ENCODE measurements at regions not wholly inside any gene's neighbourhood (a gene's known extent, or its start where the extent isn't known, plus 50 kb on each side); places are given as distances from the start of the nearest gene placed in this dataset.

DNA sequence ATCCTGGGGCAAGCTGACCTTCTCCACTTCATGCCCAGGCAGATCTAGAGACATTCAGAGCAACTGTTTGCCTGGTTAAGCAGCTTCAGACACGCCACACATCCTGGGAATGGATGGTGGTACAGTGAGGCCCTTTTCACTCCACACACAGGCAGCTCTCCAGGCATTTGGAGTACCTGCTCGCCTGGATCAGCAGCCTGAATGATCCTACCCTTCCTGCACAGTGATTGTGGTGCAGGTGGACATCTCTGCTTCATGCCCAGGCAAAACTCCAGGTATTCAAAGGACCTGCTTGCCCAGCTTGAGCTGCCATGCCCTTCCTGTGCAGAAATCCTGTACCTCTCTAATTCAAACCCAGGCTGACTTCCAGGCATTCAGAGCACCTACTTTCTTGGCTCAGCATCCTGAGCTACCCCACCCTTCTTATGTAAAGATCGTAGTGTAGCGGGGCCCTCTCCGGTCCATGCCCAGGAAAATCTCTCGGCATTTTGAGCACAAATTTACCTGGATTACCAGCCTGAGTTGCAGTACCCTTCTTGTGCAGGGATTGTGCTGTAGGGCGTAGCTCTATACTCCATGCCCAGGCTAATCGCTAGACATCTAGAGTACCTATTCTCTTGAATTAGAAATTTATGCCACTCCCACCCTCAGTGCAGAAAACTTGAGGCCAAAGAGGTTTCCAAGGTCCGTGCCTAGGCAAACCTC is 972.8 kb downstream of the ANKRD7 start:
- no peak for TF ChIP-seq CTCF (conservative IDR thresholded peaks at IDR 0.05; ENCODE audit: low read depth, low read length)
- no peak overlapping the region for H3K4me3 ChIP-seq (ENCODE audit: low read depth, low read length)
- no peak for DNase-seq (ENCODE audit: low read depth)

GRCh38 chr7:119197877-119198527 is 973.5 kb downstream of the ANKRD7 start:
- peak; percentile 75 for TF ChIP-seq CTCF (conservative IDR thresholded peaks at IDR 0.05; ENCODE audit: low read depth, low read length)
- no peak overlapping the region for H3K4me3 ChIP-seq (ENCODE audit: low read depth, low read length)
- DNase-seq (ENCODE audit: low read depth): peak; percentile 63

- TF ChIP-seq CTCF (conservative IDR thresholded peaks at IDR 0.05; ENCODE audit: low read depth, low read length): no peak
- H3K4me3 ChIP-seq (ENCODE audit: low read depth, low read length): no peak overlapping the region
- no peak for DNase-seq (ENCODE audit: low read depth)
Observed at GRCh38 chr7:119219663-119220062, 995.2 kb downstream of the ANKRD7 start.

DNA sequence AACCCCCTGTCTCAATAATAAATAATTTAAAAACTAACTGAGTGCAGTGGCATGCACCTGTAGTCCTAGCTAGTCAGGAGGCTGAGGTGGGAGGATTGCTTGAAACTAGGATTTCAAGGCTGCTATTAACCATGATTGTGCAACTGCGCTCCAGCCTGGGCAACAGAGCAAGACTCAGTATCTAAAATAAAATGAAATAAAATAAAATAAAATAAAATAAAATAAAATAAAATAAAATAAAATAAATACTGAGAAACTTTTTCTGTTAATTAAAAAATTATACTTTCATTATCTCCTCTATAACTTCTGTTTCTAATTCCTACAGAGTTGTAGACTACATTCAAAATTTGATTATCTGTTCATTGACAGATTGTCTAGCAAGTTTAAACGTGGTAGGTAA is 999.4 kb downstream of the ANKRD7 start:
- no peak for DNase-seq (ENCODE audit: low read depth)
- TF ChIP-seq CTCF (conservative IDR thresholded peaks at IDR 0.05; ENCODE audit: low read depth, low read length): no peak
- H3K4me3 ChIP-seq (ENCODE audit: low read depth, low read length): no peak overlapping the region

DNA sequence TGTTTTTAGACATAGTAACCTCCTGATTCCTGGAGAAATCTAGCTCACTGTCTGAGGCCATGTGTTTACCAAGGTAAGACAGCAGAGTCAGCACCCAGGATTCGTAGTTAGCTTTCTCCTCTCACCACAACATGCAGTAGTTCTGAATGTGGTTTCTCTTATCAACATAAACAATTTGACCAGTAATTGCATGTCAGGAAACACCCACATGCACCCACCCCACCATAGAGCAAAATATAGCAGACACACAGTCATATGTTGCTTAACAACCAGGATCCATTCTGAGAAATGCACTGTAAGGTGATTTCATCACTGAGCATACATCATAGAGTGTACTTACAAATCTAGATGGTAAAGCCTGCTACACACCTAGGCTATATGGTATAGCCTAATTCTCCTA is 1004.0 kb downstream of the ANKRD7 start:
- no peak for DNase-seq (ENCODE audit: low read depth)
- H3K4me3 ChIP-seq (ENCODE audit: low read depth, low read length): no peak overlapping the region
- no peak for TF ChIP-seq CTCF (conservative IDR thresholded peaks at IDR 0.05; ENCODE audit: low read depth, low read length)

- no peak for TF ChIP-seq CTCF (conservative IDR thresholded peaks at IDR 0.05; ENCODE audit: low read depth, low read length)
- no peak overlapping the region for H3K4me3 ChIP-seq (ENCODE audit: low read depth, low read length)
- no peak for DNase-seq (ENCODE audit: low read depth)
Observed at GRCh38 chr7:119232091-119232490, 1007.6 kb downstream of the ANKRD7 start.

- no peak overlapping the region for H3K4me3 ChIP-seq (ENCODE audit: low read depth, low read length)
Observed at GRCh38 chr7:119233015-119233414, 1008.5 kb downstream of the ANKRD7 start.

More at GRCh38 chr7:119233015-119233414, 1008.5 kb downstream of the ANKRD7 start:
- no peak for DNase-seq (ENCODE audit: low read depth)
- TF ChIP-seq CTCF (conservative IDR thresholded peaks at IDR 0.05; ENCODE audit: low read depth, low read length): no peak

All from choroid plexus epithelial cell (primary cell).